ENCODE measurements at regions not wholly inside any gene's neighbourhood (a gene's known extent, or its start where the extent isn't known, plus 50 kb on each side); places are given as distances from the start of the nearest gene placed in this dataset.

DNA sequence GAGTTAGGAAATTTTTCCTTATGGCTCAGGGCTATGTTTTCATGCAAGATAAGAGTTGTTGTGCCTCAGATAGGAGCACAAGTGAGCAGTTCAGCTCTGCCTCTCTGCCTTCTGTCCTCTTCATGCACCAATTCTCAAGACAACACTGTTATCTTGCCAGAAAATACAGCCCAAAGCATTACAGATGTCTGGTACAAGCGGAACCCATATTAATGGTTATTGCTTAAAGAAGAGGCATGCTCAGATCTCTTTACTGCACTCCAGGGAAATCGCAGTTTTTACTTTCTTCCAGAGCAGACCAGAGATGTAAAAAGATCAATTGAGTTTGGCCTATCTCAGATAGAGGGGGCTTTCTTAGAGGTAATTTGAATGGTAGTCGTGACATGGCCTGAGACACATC is 361.6 kb upstream of the WWC1 start:
- ATAC-seq = no peak
- no peak for DNase-seq
- Mint-ChIP-seq H3K4me1 (ENCODE audit: low read depth) (no peaks in the 10 kb centered on the region), H3K27me3 (no peaks in the 10 kb centered on the region), H3K36me3 (ENCODE audit: low read depth) (no peaks in the 10 kb centered on the region), H3K9me3 (peaks cover 6% of the 10 kb centered on the region), H3K4me3 (no peak overlapping the region), H3K27ac (no peak overlapping the region)
- TF ChIP-seq, protein P1, sequence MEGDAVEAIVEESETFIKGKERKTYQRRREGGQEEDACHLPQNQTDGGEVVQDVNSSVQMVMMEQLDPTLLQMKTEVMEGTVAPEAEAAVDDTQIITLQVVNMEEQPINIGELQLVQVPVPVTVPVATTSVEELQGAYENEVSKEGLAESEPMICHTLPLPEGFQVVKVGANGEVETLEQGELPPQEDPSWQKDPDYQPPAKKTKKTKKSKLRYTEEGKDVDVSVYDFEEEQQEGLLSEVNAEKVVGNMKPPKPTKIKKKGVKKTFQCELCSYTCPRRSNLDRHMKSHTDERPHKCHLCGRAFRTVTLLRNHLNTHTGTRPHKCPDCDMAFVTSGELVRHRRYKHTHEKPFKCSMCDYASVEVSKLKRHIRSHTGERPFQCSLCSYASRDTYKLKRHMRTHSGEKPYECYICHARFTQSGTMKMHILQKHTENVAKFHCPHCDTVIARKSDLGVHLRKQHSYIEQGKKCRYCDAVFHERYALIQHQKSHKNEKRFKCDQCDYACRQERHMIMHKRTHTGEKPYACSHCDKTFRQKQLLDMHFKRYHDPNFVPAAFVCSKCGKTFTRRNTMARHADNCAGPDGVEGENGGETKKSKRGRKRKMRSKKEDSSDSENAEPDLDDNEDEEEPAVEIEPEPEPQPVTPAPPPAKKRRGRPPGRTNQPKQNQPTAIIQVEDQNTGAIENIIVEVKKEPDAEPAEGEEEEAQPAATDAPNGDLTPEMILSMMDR (IDR thresholded peaks at IDR 0.05) = no peak
- ChIA-PET CTCF (no interaction called here), POLR2A (interaction anchor here (0.7 kb wide), 1 partner anchor 202 kb away, joined by 4 read pairs; no protein-coding TSS in a partner anchor)
- intact Hi-C loops (cut with micrococcal nuclease) = no loop called here

- POLR2A ChIA-PET = no interaction called here
- no peaks in the 10 kb centered on the region for H3K4me1 Mint-ChIP-seq (ENCODE audit: low read depth)
- CTCF ChIA-PET = no interaction called here
- no peak overlapping the region for H3K4me3 Mint-ChIP-seq
- H3K9me3 Mint-ChIP-seq = no peaks in the 10 kb centered on the region
- no peak for ATAC-seq
- intact Hi-C loops (cut with micrococcal nuclease) = no loop called here
- H3K36me3 Mint-ChIP-seq (ENCODE audit: low read depth) = no peaks in the 10 kb centered on the region
- no peak overlapping the region for H3K27ac Mint-ChIP-seq
- no peak for DNase-seq
- no peaks in the 10 kb centered on the region for H3K27me3 Mint-ChIP-seq
- TF ChIP-seq, protein P1 (IDR thresholded peaks at IDR 0.05) = no peak
Measured at GRCh38 chr5:167934551-167934971, 356.9 kb upstream of the WWC1 start.

- Mint-ChIP-seq H3K4me1 (ENCODE audit: low read depth) (no peaks in the 10 kb centered on the region), H3K36me3 (ENCODE audit: low read depth) (no peaks in the 10 kb centered on the region), H3K9me3 (no peaks in the 10 kb centered on the region), H3K27me3 (no peaks in the 10 kb centered on the region), H3K4me3 (no peak overlapping the region), H3K27ac (no peak overlapping the region)
- intact Hi-C loops (cut with micrococcal nuclease) = no loop called here
- TF ChIP-seq, protein P1 (IDR thresholded peaks at IDR 0.05) = no peak
- ChIA-PET CTCF (no interaction called here), POLR2A (no interaction called here)
- ATAC-seq (no peak), DNase-seq (no peak)
Measured at GRCh38 chr5:167936022-167936421, 355.4 kb upstream of the WWC1 start.

- TF ChIP-seq, protein P1 (IDR thresholded peaks at IDR 0.05) = no peak
- no peak for ATAC-seq
- H3K36me3 Mint-ChIP-seq (ENCODE audit: low read depth) = no peaks in the 10 kb centered on the region
- H3K27me3 Mint-ChIP-seq = no peaks in the 10 kb centered on the region
- ChIA-PET POLR2A (no interaction called here), CTCF (no interaction called here)
- H3K27ac Mint-ChIP-seq = no peak overlapping the region
- intact Hi-C loops (cut with micrococcal nuclease) = no loop called here
- DNase-seq = no peak
- no peaks in the 10 kb centered on the region for H3K9me3 Mint-ChIP-seq
- no peaks in the 10 kb centered on the region for H3K4me1 Mint-ChIP-seq (ENCODE audit: low read depth)
- H3K4me3 Mint-ChIP-seq = no peak overlapping the region
Measured at GRCh38 chr5:167936944-167937634, 354.4 kb upstream of the WWC1 start.

GRCh38 chr5:167937635-167937998 is 353.8 kb upstream of the WWC1 start:
- intact Hi-C loops (cut with micrococcal nuclease) = no loop called here
- no peak for DNase-seq
- CTCF ChIA-PET = no interaction called here
- TF ChIP-seq, protein P1 (IDR thresholded peaks at IDR 0.05) = no peak
- H3K27me3 Mint-ChIP-seq = no peaks in the 10 kb centered on the region
- no peaks in the 10 kb centered on the region for H3K36me3 Mint-ChIP-seq (ENCODE audit: low read depth)
- H3K4me3 Mint-ChIP-seq = no peak overlapping the region
- no peak for ATAC-seq
- POLR2A ChIA-PET = no interaction called here
- H3K9me3 Mint-ChIP-seq = no peaks in the 10 kb centered on the region
- H3K27ac Mint-ChIP-seq = no peak overlapping the region
- no peaks in the 10 kb centered on the region for H3K4me1 Mint-ChIP-seq (ENCODE audit: low read depth)

Data from activated CD8-positive, alpha-beta T cell treated with anti-CD3 and anti-CD28 coated beads for 36 hours (primary cell).